ENCODE measurements at regions not wholly inside any gene's neighbourhood (a gene's known extent, or its start where the extent isn't known, plus 50 kb on each side); places are given as distances from the start of the nearest gene placed in this dataset.

GRCh38 chr5:72055636-72056035, 51.6 kb upstream of the MAP1B start:
- ChIA-PET POLR2A (ENCODE audit: unreplicated experiment) (no interaction called here), CTCF (no interaction called here)
- no peak overlapping the region for H2AK9ac ChIP-seq (replicated peaks; ENCODE audit: low read depth, low read length, poor library complexity)
- H3K27ac ChIP-seq (ENCODE audit: insufficient read depth, low read length) = no peak overlapping the region
- H3K9ac ChIP-seq (ENCODE audit: low read depth, low read length) = no peak overlapping the region
- no peak overlapping the region for H3K4me3 ChIP-seq (ENCODE audit: insufficient read depth, low read depth, low read length)
- H3K4ac ChIP-seq (ENCODE audit: low read depth, low read length) = no peak overlapping the region
- no peaks in the 10 kb centered on the region for H3K36me3 ChIP-seq (ENCODE audit: control insufficient read depth, insufficient read depth, low read length)
- no peak overlapping the region for H3K4me2 ChIP-seq (ENCODE audit: low read depth, low read length)
- no peak overlapping the region for H4K91ac ChIP-seq (ENCODE audit: insufficient read depth, low read depth, low read length)
- BruUV-seq (replicated peaks) = no TSS peak
- H4K8ac ChIP-seq (ENCODE audit: low read depth in 2 of 2, low read length in 2 of 2) = no peak overlapping the region
- no peak for DNase-seq
- no peak overlapping the region for H3K56ac ChIP-seq (ENCODE audit: extremely low read depth, insufficient read depth, low read length)
- dilution Hi-C loops (cut with HindIII; ENCODE audit: low sequenced_read_pairs, unreplicated experiment) (no loop called here), intact Hi-C loops (cut with micrococcal nuclease) (no loop called here), in situ Hi-C loops (cut with MboI; ENCODE audit: low sequenced_read_pairs) (no loop called here)
- TF ChIP-seq NFE2L2 (IDR thresholded peaks at IDR 0.05; ENCODE audit: low read depth, low read length) = no peak
- no peak for TF ChIP-seq CEBPB (IDR thresholded peaks at IDR 0.05; ENCODE audit: low read depth, low read length)
- no peak for TF ChIP-seq MAZ (IDR thresholded peaks at IDR 0.05; ENCODE audit: borderline replicate concordance, low read depth, low read length)
- TF ChIP-seq RFX5 (IDR thresholded peaks at IDR 0.05; ENCODE audit: low read depth, low read length) = no peak
- no peak for TF ChIP-seq CTCF (conservative IDR thresholded peaks at IDR 0.05; ENCODE audit: low read depth, low read length)
- no peak for TF ChIP-seq POLR2A (IDR thresholded peaks at IDR 0.05; ENCODE audit: low read depth, low read length)
- TF ChIP-seq CHD1 (IDR thresholded peaks at IDR 0.05; ENCODE audit: low read depth, low read length) = no peak
- TF ChIP-seq ELK1 (IDR thresholded peaks at IDR 0.05; ENCODE audit: borderline replicate concordance, low read depth, low read length) = no peak
- no peak for TF ChIP-seq MAFK (IDR thresholded peaks at IDR 0.05; ENCODE audit: low read depth, low read length)
- TF ChIP-seq FOS (IDR thresholded peaks at IDR 0.05; ENCODE audit: low read depth, low read length) = no peak
- no peak for ATAC-seq (ENCODE audit: low read depth)
- H3K4me1 ChIP-seq (ENCODE audit: control insufficient read depth, insufficient read depth, low read length) = no peaks in the 10 kb centered on the region
- H2BK20ac ChIP-seq (ENCODE audit: low read depth, low read length) = no peak overlapping the region
- H3K9me1 ChIP-seq (ENCODE audit: insufficient read depth, low read length) = no peaks in the 10 kb centered on the region
- no peak overlapping the region for H4K5ac ChIP-seq (ENCODE audit: low read depth, low read length)
- H3K79me1 ChIP-seq (ENCODE audit: low read depth in 1 of 2, low read length in 2 of 2) = no peaks in the 10 kb centered on the region
- no peak overlapping the region for H3K18ac ChIP-seq (ENCODE audit: low read depth, low read length)
- no peak overlapping the region for H2AFZ ChIP-seq (replicated peaks; ENCODE audit: low read length, poor library complexity)
- WGBS, 2 experiments (ENCODE audit: extremely low coverage in 2 of 2, insufficient read length in 1 of 2) = 60% methylated on average over 1 of the region's 1 CpG; no CpG with 5 or more reads in 1 of the 2 experiments
- H3K23ac ChIP-seq (ENCODE audit: low read depth, low read length) = no peak overlapping the region
- 0 out of 2 replicates have a peak, but pooled peaks cover 2% of the 10 kb centered on the region for H3K9me3 ChIP-seq (ENCODE audit: control insufficient read depth, insufficient read depth, low read length)
- no peak overlapping the region for H2BK5ac ChIP-seq (ENCODE audit: low read depth, low read length, poor library complexity, severe bottlenecking)
- H4K20me1 ChIP-seq (ENCODE audit: insufficient read depth, low read length) = no peaks in the 10 kb centered on the region
- no peak overlapping the region for H2BK15ac ChIP-seq (ENCODE audit: low read depth, low read length)
- H3K14ac ChIP-seq (replicated peaks; ENCODE audit: low read depth, low read length) = no peak overlapping the region
- no peak overlapping the region for H2AK5ac ChIP-seq (ENCODE audit: low read depth, low read length)
- no peak overlapping the region for H2BK120ac ChIP-seq (ENCODE audit: low read depth, low read length)
- H3K27me3 ChIP-seq (ENCODE audit: control insufficient read depth, insufficient read depth, low read length) = peaks cover 30% of the 10 kb centered on the region

Measured in IMR-90 (cell line).